NAMALWA (cell line): ENCODE measurements at regions not wholly inside any gene's neighbourhood (a gene's known extent, or its start where the extent isn't known, plus 50 kb on each side); places are given as distances from the start of the nearest gene placed in this dataset.

Experiments used
- DNase-seq: peaks from one replicate; pipeline ENCODE4 v3.0.0-alpha.2; 2015; ENCODE audit warnings: low spot score

- no peak for DNase-seq
Observed at GRCh38 chr6:160899671-160900430, 91.7 kb upstream of the MAP3K4 start.

GRCh38 chr6:160911949-160912348 is 79.6 kb upstream of the MAP3K4 start:
- DNase-seq = no peak

- no peak for DNase-seq
Observed at GRCh38 chr6:160912411-160912810, 79.2 kb upstream of the MAP3K4 start.

GRCh38 chr6:160917572-160917971 is 74.0 kb upstream of the MAP3K4 start:
- no peak for DNase-seq

GRCh38 chr6:160919723-160920440 is 71.7 kb upstream of the MAP3K4 start:
- peak; percentile 24 for DNase-seq

GRCh38 chr6:160921095-160921494 is 70.5 kb upstream of the MAP3K4 start:
- DNase-seq = no peak

GRCh38 chr6:160926281-160927276 is 65.0 kb upstream of the MAP3K4 start:
- DNase-seq = no peak

- no peak for DNase-seq
Observed at GRCh38 chr6:160927416-160927815, 64.2 kb upstream of the MAP3K4 start.

- no peak for DNase-seq
Observed at GRCh38 chr6:160929361-160929760, 62.2 kb upstream of the MAP3K4 start.

- DNase-seq = no peak
Observed at GRCh38 chr6:160929831-160930230, 61.7 kb upstream of the MAP3K4 start.

GRCh38 chr6:160930547-160931377 is 60.8 kb upstream of the MAP3K4 start:
- DNase-seq = peak; percentile 33

GRCh38 chr6:160931378-160932310 is 59.9 kb upstream of the MAP3K4 start:
- DNase-seq = no peak

GRCh38 chr6:160933256-160933655 is 58.3 kb upstream of the MAP3K4 start:
- peak; percentile 11 for DNase-seq

GRCh38 chr6:160934157-160934556 is 57.4 kb upstream of the MAP3K4 start:
- no peak for DNase-seq

- no peak for DNase-seq
Observed at GRCh38 chr6:160940197-160940596, 51.4 kb upstream of the MAP3K4 start.
